ENCODE measurements at regions not wholly inside any gene's neighbourhood (a gene's known extent, or its start where the extent isn't known, plus 50 kb on each side); places are given as distances from the start of the nearest gene placed in this dataset.

DNA sequence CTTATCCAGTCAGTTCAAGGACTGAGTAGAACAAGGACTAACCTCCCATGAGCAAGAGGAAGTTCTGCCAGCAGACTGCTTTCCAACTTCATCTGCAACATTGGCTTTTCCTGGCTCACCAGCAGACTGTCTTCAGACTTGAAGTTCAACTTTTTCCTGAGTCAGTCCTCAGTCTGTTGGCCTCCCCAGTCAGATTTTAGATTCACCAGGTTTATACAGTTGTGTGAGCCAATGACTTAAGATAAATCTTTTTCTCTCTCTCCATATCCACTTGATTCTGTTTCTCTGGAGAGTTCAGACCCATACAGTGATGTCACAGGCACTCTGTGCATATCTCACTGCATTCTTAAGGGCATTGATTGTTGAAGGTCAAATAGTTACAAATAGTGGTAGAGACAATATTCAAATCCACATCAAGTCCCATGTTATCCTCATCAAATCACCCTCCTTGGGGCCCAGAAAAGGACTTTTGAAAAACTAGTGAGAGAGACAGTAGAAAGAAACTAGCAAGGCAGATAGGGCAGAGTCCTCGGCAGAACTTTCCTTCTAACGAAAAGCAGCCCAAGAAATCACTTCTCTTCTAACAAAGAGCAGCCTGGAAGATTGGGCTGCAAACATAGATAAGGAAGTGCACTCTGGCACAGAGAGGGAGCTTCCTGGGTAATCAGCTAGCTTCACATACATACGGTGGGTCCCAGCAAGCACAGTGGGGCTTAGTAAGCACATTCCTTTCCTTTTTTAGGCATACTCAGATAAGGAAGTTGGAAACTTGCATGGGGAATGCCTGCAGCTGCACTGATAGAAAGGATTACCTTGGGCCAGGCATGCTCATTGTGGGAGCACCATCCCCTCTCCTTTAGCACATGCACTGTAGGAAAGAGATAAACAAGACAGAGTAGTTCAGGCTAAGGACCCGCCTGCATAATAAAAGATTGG, 132.3 kb upstream of the FAM20A start:
- no peak overlapping the region for H2BK120ac ChIP-seq (ENCODE audit: low read depth, low read length)
- no peaks in the 10 kb centered on the region for H3K79me1 ChIP-seq (ENCODE audit: low read depth, low read length)
- no peak overlapping the region for H3K14ac ChIP-seq (ENCODE audit: low read length)
- no peak overlapping the region for H3K18ac ChIP-seq (ENCODE audit: low read length)
- no peak overlapping the region for H2BK12ac ChIP-seq (ENCODE audit: low read length)
- no peaks in the 10 kb centered on the region for H3K27me3 ChIP-seq (ENCODE audit: control insufficient read depth in 3 of 3, insufficient read depth in 3 of 3, low read depth in 1 of 3, low read length in 3 of 3)
- no peak overlapping the region for H3K23ac ChIP-seq (ENCODE audit: low read depth, low read length, poor library complexity)
- H4K91ac ChIP-seq (ENCODE audit: low read depth, low read length, poor library complexity), result no peak overlapping the region
- no peak overlapping the region for H3K9ac ChIP-seq (ENCODE audit: low read depth, low read length, poor library complexity)
- peak overlapping the region; percentile 57 for H2AFZ ChIP-seq (ENCODE audit: low read length)
- H4K8ac ChIP-seq (ENCODE audit: low read depth, low read length), result no peak overlapping the region
- H2BK5ac ChIP-seq (ENCODE audit: low read length), result no peak overlapping the region
- peaks cover 0 to 3% of the 10 kb centered on the region in 2 donors for H3K4me1 ChIP-seq (ENCODE audit: control insufficient read depth in 2 of 2, insufficient read depth in 1 of 2, low read depth in 1 of 2, low read length in 2 of 2)
- H3K36me3 ChIP-seq (replicated peaks in 1 of 2; ENCODE audit: control insufficient read depth in 2 of 2, insufficient read depth in 2 of 2, low read length in 2 of 2), result no peaks in the 10 kb centered on the region
- peak overlapping the region; percentile 8 for H3K27ac ChIP-seq (replicated peaks; ENCODE audit: low read length)
- no peak overlapping the region for H2AK5ac ChIP-seq (ENCODE audit: low read depth, low read length)
- no peak overlapping the region for H3K4me3 ChIP-seq (ENCODE audit: low read length in 2 of 2)
- no CpG with 5 or more reads among the region's 4 CpGs for WGBS, 2 donors (ENCODE audit: extremely low coverage in 2 of 2, insufficient read length in 2 of 2, insufficient replicate concordance in 1 of 2)
- H3K4me2 ChIP-seq (ENCODE audit: insufficient read depth, low read length, poor library complexity, severe bottlenecking), result no peak overlapping the region
- peak; percentile 2 for DNase-seq (ENCODE audit: low spot score)
- H3K4ac ChIP-seq (ENCODE audit: low read length), result no peak overlapping the region
- H3K9me3 ChIP-seq (replicated peaks in 1 of 2; ENCODE audit: control insufficient read depth in 2 of 2, insufficient read depth in 1 of 2, low read depth in 1 of 2, low read length in 2 of 2), result no peaks in the 10 kb centered on the region
- H2BK15ac ChIP-seq (ENCODE audit: low read length), result no peak overlapping the region

DNA sequence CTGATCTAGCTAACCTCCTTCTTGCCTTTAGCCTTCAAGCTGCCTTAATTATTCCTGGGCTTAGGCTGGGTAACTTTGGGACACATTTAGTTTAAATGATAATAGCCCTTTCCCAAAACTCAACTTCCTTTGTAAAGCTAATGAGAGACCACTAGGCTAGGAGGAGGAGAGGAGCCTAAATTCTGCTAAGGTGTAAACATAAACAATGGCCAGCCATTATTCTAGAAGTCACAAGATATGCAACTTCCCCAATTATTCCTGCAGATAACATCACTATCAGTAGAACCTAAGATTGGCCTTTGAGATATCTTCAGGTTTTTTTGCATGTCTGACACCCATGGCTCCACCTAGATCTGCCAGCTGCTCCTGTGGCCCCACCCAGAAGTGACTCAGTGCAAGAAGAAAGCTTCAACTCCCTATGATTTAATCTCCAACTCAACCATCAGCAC, 131.2 kb upstream of the FAM20A start:
- Histone ChIP-seq H3K4me2 (ENCODE audit: insufficient read depth, low read length, poor library complexity, severe bottlenecking) (no peak overlapping the region), H3K27ac (replicated peaks; ENCODE audit: low read length) (no peak overlapping the region), H2BK15ac (ENCODE audit: low read length) (no peak overlapping the region), H3K14ac (ENCODE audit: low read length) (no peak overlapping the region), H2AK5ac (ENCODE audit: low read depth, low read length) (no peak overlapping the region), H3K79me1 (ENCODE audit: low read depth, low read length) (no peaks in the 10 kb centered on the region), H2BK12ac (ENCODE audit: low read length) (no peak overlapping the region), H3K4me3 (ENCODE audit: low read length in 2 of 2) (no peak overlapping the region), H3K27me3 (ENCODE audit: control insufficient read depth in 3 of 3, insufficient read depth in 3 of 3, low read depth in 1 of 3, low read length in 3 of 3) (no peaks in the 10 kb centered on the region), H4K91ac (ENCODE audit: low read depth, low read length, poor library complexity) (no peak overlapping the region), H2BK120ac (ENCODE audit: low read depth, low read length) (no peak overlapping the region), H3K9me3 (replicated peaks in 1 of 2; ENCODE audit: control insufficient read depth in 2 of 2, insufficient read depth in 1 of 2, low read depth in 1 of 2, low read length in 2 of 2) (no peaks in the 10 kb centered on the region), H3K9ac (ENCODE audit: low read depth, low read length, poor library complexity) (no peak overlapping the region), H3K36me3 (replicated peaks in 1 of 2; ENCODE audit: control insufficient read depth in 2 of 2, insufficient read depth in 2 of 2, low read length in 2 of 2) (no peaks in the 10 kb centered on the region), H3K23ac (ENCODE audit: low read depth, low read length, poor library complexity) (no peak overlapping the region), H4K8ac (ENCODE audit: low read depth, low read length) (no peak overlapping the region), H2AFZ (ENCODE audit: low read length) (no peak overlapping the region), H2BK5ac (ENCODE audit: low read length) (no peak overlapping the region), H3K18ac (ENCODE audit: low read length) (no peak overlapping the region), H3K4ac (ENCODE audit: low read length) (no peak overlapping the region), H3K4me1 (ENCODE audit: control insufficient read depth in 2 of 2, insufficient read depth in 1 of 2, low read depth in 1 of 2, low read length in 2 of 2) (peaks cover 0 to 3% of the 10 kb centered on the region in 2 donors)
- DNase-seq (ENCODE audit: low spot score), result no peak

DNA sequence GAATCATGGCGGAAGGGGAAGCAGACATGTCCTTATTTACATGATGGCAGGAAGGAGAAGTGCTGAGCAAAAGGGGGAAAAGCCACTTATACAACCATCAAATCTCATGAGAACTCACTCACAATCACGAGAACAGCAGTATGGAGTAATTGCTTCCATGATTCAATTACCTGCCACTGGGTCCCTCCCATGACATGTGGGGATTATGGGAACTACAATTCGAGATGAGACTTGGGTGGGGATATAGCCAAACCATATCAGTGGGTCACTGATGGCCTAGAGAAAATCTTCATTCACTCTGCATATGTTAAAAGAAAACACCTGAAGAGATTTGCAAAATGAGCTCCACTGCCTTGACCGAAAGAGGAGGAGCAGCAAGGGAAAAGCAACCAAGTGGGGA, 130.3 kb upstream of the FAM20A start:
- DNase-seq (ENCODE audit: low spot score), result no peak
- Histone ChIP-seq H3K9ac (ENCODE audit: low read depth, low read length, poor library complexity) (no peak overlapping the region), H3K4ac (ENCODE audit: low read length) (no peak overlapping the region)

DNA sequence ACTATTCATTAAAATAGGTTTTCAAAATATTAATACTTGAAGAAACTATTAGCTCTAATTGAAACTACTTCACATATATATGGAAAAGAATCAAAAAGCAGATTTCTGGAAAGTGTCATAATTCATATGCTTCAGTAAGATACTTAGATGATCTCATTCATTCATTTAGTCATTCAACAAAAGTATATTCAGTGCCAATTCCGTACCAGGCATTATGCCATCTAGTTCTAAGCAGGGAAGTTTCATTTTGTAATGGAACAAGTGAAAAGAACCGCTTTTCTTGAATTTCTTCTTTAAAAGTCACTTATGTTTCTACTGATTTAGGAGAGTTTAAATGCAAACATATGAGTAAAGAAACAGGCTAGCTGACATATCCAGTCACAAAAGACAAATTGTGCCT, 118.3 kb upstream of the FAM20A start:
- Histone ChIP-seq H2BK12ac (ENCODE audit: low read length) (no peak overlapping the region), H3K36me3 (replicated peaks in 1 of 2; ENCODE audit: control insufficient read depth in 2 of 2, insufficient read depth in 2 of 2, low read length in 2 of 2) (no peaks in the 10 kb centered on the region), H3K14ac (ENCODE audit: low read length) (no peak overlapping the region), H3K27me3 (ENCODE audit: control insufficient read depth in 3 of 3, insufficient read depth in 3 of 3, low read depth in 1 of 3, low read length in 3 of 3) (no peaks in the 10 kb centered on the region), H4K91ac (ENCODE audit: low read depth, low read length, poor library complexity) (no peak overlapping the region), H3K27ac (replicated peaks; ENCODE audit: low read length) (no peak overlapping the region), H2BK5ac (ENCODE audit: low read length) (no peak overlapping the region), H3K9me3 (replicated peaks in 1 of 2; ENCODE audit: control insufficient read depth in 2 of 2, insufficient read depth in 1 of 2, low read depth in 1 of 2, low read length in 2 of 2) (no peaks in the 10 kb centered on the region), H3K23ac (ENCODE audit: low read depth, low read length, poor library complexity) (no peak overlapping the region), H2AK5ac (ENCODE audit: low read depth, low read length) (no peak overlapping the region), H2AFZ (ENCODE audit: low read length) (no peak overlapping the region), H3K18ac (ENCODE audit: low read length) (no peak overlapping the region), H3K4ac (ENCODE audit: low read length) (no peak overlapping the region), H2BK120ac (ENCODE audit: low read depth, low read length) (no peak overlapping the region), H3K4me2 (ENCODE audit: insufficient read depth, low read length, poor library complexity, severe bottlenecking) (no peak overlapping the region), H4K8ac (ENCODE audit: low read depth, low read length) (no peak overlapping the region), H3K4me3 (ENCODE audit: low read length in 2 of 2) (no peak overlapping the region), H2BK15ac (ENCODE audit: low read length) (no peak overlapping the region), H3K4me1 (ENCODE audit: control insufficient read depth in 2 of 2, insufficient read depth in 1 of 2, low read depth in 1 of 2, low read length in 2 of 2) (no peaks in the 10 kb centered on the region), H3K79me1 (ENCODE audit: low read depth, low read length) (no peaks in the 10 kb centered on the region), H3K9ac (ENCODE audit: low read depth, low read length, poor library complexity) (no peak overlapping the region)
- DNase-seq (ENCODE audit: low spot score), result no peak
- WGBS, 2 donors (ENCODE audit: extremely low coverage in 2 of 2, insufficient read length in 2 of 2, insufficient replicate concordance in 1 of 2), result no CpG with 5 or more reads among the region's 2 CpGs

More for the DNA sequence above, 130.3 kb upstream of the FAM20A start:
- Histone ChIP-seq H3K79me1 (ENCODE audit: low read depth, low read length) (no peaks in the 10 kb centered on the region), H3K23ac (ENCODE audit: low read depth, low read length, poor library complexity) (no peak overlapping the region), H2BK12ac (ENCODE audit: low read length) (no peak overlapping the region), H3K14ac (ENCODE audit: low read length) (no peak overlapping the region), H2BK15ac (ENCODE audit: low read length) (no peak overlapping the region), H2BK5ac (ENCODE audit: low read length) (no peak overlapping the region), H3K4me3 (ENCODE audit: low read length in 2 of 2) (no peak overlapping the region), H3K18ac (ENCODE audit: low read length) (no peak overlapping the region), H3K9me3 (replicated peaks in 1 of 2; ENCODE audit: control insufficient read depth in 2 of 2, insufficient read depth in 1 of 2, low read depth in 1 of 2, low read length in 2 of 2) (no peaks in the 10 kb centered on the region), H3K4me1 (ENCODE audit: control insufficient read depth in 2 of 2, insufficient read depth in 1 of 2, low read depth in 1 of 2, low read length in 2 of 2) (peaks cover 0 to 3% of the 10 kb centered on the region in 2 donors), H2BK120ac (ENCODE audit: low read depth, low read length) (no peak overlapping the region), H3K4me2 (ENCODE audit: insufficient read depth, low read length, poor library complexity, severe bottlenecking) (no peak overlapping the region), H4K91ac (ENCODE audit: low read depth, low read length, poor library complexity) (no peak overlapping the region), H3K36me3 (replicated peaks in 1 of 2; ENCODE audit: control insufficient read depth in 2 of 2, insufficient read depth in 2 of 2, low read length in 2 of 2) (no peaks in the 10 kb centered on the region), H3K27ac (replicated peaks; ENCODE audit: low read length) (no peak overlapping the region), H3K27me3 (ENCODE audit: control insufficient read depth in 3 of 3, insufficient read depth in 3 of 3, low read depth in 1 of 3, low read length in 3 of 3) (no peaks in the 10 kb centered on the region), H2AK5ac (ENCODE audit: low read depth, low read length) (no peak overlapping the region), H2AFZ (ENCODE audit: low read length) (no peak overlapping the region), H4K8ac (ENCODE audit: low read depth, low read length) (no peak overlapping the region)
- no CpG with 5 or more reads among the region's 4 CpGs for WGBS, 2 donors (ENCODE audit: extremely low coverage in 2 of 2, insufficient read length in 2 of 2, insufficient replicate concordance in 1 of 2)
